HepG2 (cell line): ENCODE measurements at regions not wholly inside any gene's neighbourhood (a gene's known extent, or its start where the extent isn't known, plus 50 kb on each side); places are given as distances from the start of the nearest gene placed in this dataset.

Experiments used
- ATAC-seq: fragments of 200-7000 bp; cut with Tn5 transposase; 3 replicates; pipeline ENCODE4 v1.9.1; 2020; ENCODE audit warnings: mild to moderate bottlenecking, moderate library complexity
- BruUV-seq: library from RNA; stranded (reverse); fragments of 400-500 nt; replicated peaks from 2 replicates; lab custom pipeline; 2021; lab: Mats Ljungman, UMichigan
- CTCF ChIA-PET: fragments of 300-600 bp; formaldehyde crosslinking; extraction: SDS; loops from one replicate; lab custom pipeline; 2021; ENCODE audit warnings: low total read pairs, inconsistent platforms, low intra/inter-chr PET ratio; lab: Yijun Ruan, JAX
- POLR2A ChIA-PET: fragments of 350-600 bp; sonication (Branson Sonifier 250); formaldehyde crosslinking; loops from one replicate; lab custom pipeline; 2020; ENCODE audit warnings: antibody characterized with exemption, inconsistent platforms; lab: Yijun Ruan, JAX
- DNase-seq: peaks from one replicate; pipeline ENCODE4 v3.0.0-alpha.2; 2015; ENCODE audit warnings: low spot score
- FAIRE-seq: peaks from 3 replicates; lab custom pipeline; 2011; peaks lifted over from hg19 to GRCh38; lab: Jason Lieb, UNC
- H2AFZ ChIP-seq: one replicate; pipeline ENCODE4 v1.6.1; 2011; ENCODE audit warnings: low read length, inconsistent platforms
- H3K27ac ChIP-seq: fragments of 300-600 bp; 3 replicates; pipeline ENCODE4 v1.8.0; 2011; ENCODE audit warnings: mixed run types, mild to moderate bottlenecking, mixed read lengths, low read length, inconsistent platforms; ENCODE audit not compliant: insufficient read depth; ENCODE audit errors: extremely low read length
- H3K27me3 ChIP-seq, 2 experiments: fragments of 200-600 bp in 1 of 2; 2 replicates in 1 of 2; 3 replicates in 1 of 2; pipeline versions ENCODE4 v1.6.0 to v1.8.0; 2011; ENCODE audit warnings: low read length in 2 of 2, mild to moderate bottlenecking in 2 of 2, moderate library complexity in 2 of 2, inconsistent platforms in 1 of 2; ENCODE audit not compliant: insufficient read depth in 2 of 2, control insufficient read depth in 1 of 2
- H3K36me3 ChIP-seq, 2 experiments: fragments of 200-600 bp in 1 of 2; replicated peaks in 1 of 2; 2 replicates in 1 of 2; 3 replicates in 1 of 2; pipeline versions ENCODE4 v1.5.1 to v1.8.0; 2011; ENCODE audit warnings: low read length in 2 of 2, inconsistent platforms in 1 of 2; ENCODE audit not compliant: insufficient read depth in 2 of 2, control insufficient read depth in 1 of 2
- H3K4me1 ChIP-seq: 2 replicates; pipeline ENCODE4 v1.5.1; 2012; ENCODE audit warnings: low read length, inconsistent platforms; ENCODE audit not compliant: insufficient read depth
- H3K4me2 ChIP-seq: 2 replicates; pipeline ENCODE4 v1.6.0; 2011; ENCODE audit warnings: low read depth, low read length, inconsistent platforms
- H3K4me3 ChIP-seq, 3 experiments: fragments of 200-600 bp in 1 of 3; sonication (generic), shearing (Covaris generic) in 1 of 3; replicated peaks in 1 of 3; 2 replicates each; pipeline ENCODE4 v1.5.1; 2011 to 2016; ENCODE audit warnings: low read length in 3 of 3, inconsistent platforms in 2 of 3, low read depth in 2 of 3, mild to moderate bottlenecking in 2 of 3, control low read depth in 1 of 3, mixed read lengths in 1 of 3; ENCODE audit not compliant: insufficient read depth in 1 of 3
- H3K79me2 ChIP-seq: one replicate; pipeline ENCODE4 v1.6.1; 2011; ENCODE audit warnings: low read length, inconsistent platforms; ENCODE audit not compliant: insufficient read depth
- H3K9ac ChIP-seq: 2 replicates; pipeline ENCODE4 v1.6.0; 2011; ENCODE audit warnings: mild to moderate bottlenecking, low read depth, low read length, inconsistent platforms; ENCODE audit not compliant: insufficient read depth
- H3K9me3 ChIP-seq: 2 replicates; pipeline ENCODE4 v1.5.1; 2012; ENCODE audit warnings: mild to moderate bottlenecking, low read length
- H4K20me1 ChIP-seq: 2 replicates; pipeline ENCODE4 v1.6.0; 2011; ENCODE audit warnings: inconsistent platforms, mild to moderate bottlenecking, low read length, moderate library complexity; ENCODE audit not compliant: insufficient read depth
- MTERF4 ChIP-seq: sonication (generic); formaldehyde crosslinking; IDR thresholded peaks from 2 replicates; pipeline ENCODE4 v1.8.0; 2023; ENCODE audit warnings: mild to moderate bottlenecking, missing genetic modification reagents
- POGK ChIP-seq: sonication (generic); formaldehyde crosslinking; conservative IDR thresholded peaks from 2 replicates; pipeline ENCODE4 v1.8.0; 2022; ENCODE audit warnings: mild to moderate bottlenecking, moderate library complexity, missing genetic modification reagents
- SUZ12 ChIP-seq: fragments of 150-350 bp; IDR thresholded peaks from 2 replicates; pipeline ENCODE4 v1.6.1; 2014; ENCODE audit warnings: low read depth, low read length
- TFAP4 ChIP-seq: sonication (generic); IDR thresholded peaks from 2 replicates; pipeline ENCODE4 v1.6.1; 2016; ENCODE audit warnings: low read depth, borderline replicate concordance
- THRA ChIP-seq: sonication (generic); formaldehyde crosslinking; IDR thresholded peaks from 2 replicates; pipeline ENCODE4 v1.4.0; 2020; ENCODE audit warnings: missing genetic modification reagents, borderline replicate concordance
- ZBTB25 ChIP-seq: IDR thresholded peaks from 2 replicates; pipeline ENCODE4 v1.6.1; 2018; ENCODE audit warnings: missing genetic modification reagents
- ZNF256 ChIP-seq: sonication (generic); formaldehyde crosslinking; conservative IDR thresholded peaks from 2 replicates; pipeline ENCODE4 v1.4.0; 2020; ENCODE audit warnings: missing genetic modification reagents
- ZNF770 ChIP-seq: sonication (generic); formaldehyde crosslinking; IDR thresholded peaks from 2 replicates; pipeline ENCODE4 v1.5.0; 2020; ENCODE audit warnings: mild to moderate bottlenecking, missing genetic modification reagents
- ZNF772 ChIP-seq: sonication (generic); formaldehyde crosslinking; IDR thresholded peaks from 2 replicates; pipeline ENCODE4 v1.5.0; 2020; ENCODE audit warnings: mild to moderate bottlenecking, missing genetic modification reagents
- WGBS: methylation state at CpG from one replicate; pipeline ENCODE4 v1.1.6; 2017; ENCODE audit warnings: low lambda C conversion rate; 5-methylcytosine and 5-hydroxymethylcytosine counted together
- in situ Hi-C: cut with HindIII; loops from 2 replicates; pipeline ENCODE4 v1.10.0; 2017; ENCODE audit warnings: low pct_unique_long_range_greater_than_20kb; ENCODE audit not compliant: extremely low pct_ligation_motif_present
- intact Hi-C: fragments of 100-400 bp; cut with micrococcal nuclease; formaldehyde crosslinking; loops from one replicate; pipeline ENCODE4 v1.10.0; 2022; ENCODE audit not compliant: unreplicated experiment

- no peak for TF ChIP-seq ZNF770 (CRISPR knock-in tag)
- no peak for TF ChIP-seq ZNF256 (CRISPR knock-in tag)
Measured at GRCh38 chr7:82668676-82669075, 225.1 kb upstream of the CACNA2D1 start (continued).

- no peak overlapping the region for H3K9ac ChIP-seq
- no peaks in the 10 kb centered on the region for H3K79me2 ChIP-seq
- DNase-seq (no peak), FAIRE-seq (no peak), ATAC-seq (no peak)
- BruUV-seq = no TSS peak
- no peaks in the 10 kb centered on the region for H3K9me3 ChIP-seq
- 0% methylated on average over 5 of the region's 5 CpGs for WGBS
- no peaks in the 10 kb centered on the region for H3K27me3 ChIP-seq
- CTCF ChIA-PET = no interaction called here
- in situ Hi-C loops = no loop called here
- POLR2A ChIA-PET = no interaction called here
- H3K4me2 ChIP-seq = no peak overlapping the region
- no peaks in the 10 kb centered on the region for H4K20me1 ChIP-seq
- intact Hi-C loops = no loop called here
- H3K4me3 ChIP-seq = no peak overlapping the region
- H2AFZ ChIP-seq = no peak overlapping the region
- H3K4me1 ChIP-seq = no peaks in the 10 kb centered on the region
- no peaks in the 10 kb centered on the region for H3K36me3 ChIP-seq
- no peak overlapping the region for H3K27ac ChIP-seq
- TF ChIP-seq ZBTB25 (CRISPR knock-in tag) (no peak), ZNF772 (CRISPR knock-in tag) (no peak), TFAP4 (no peak), THRA (CRISPR knock-in tag) (no peak), MTERF4 (no peak), SUZ12 (no peak), POGK (no peak)
Measured at GRCh38 chr7:82665966-82666507, 222.5 kb upstream of the CACNA2D1 start.
